GM12864 (cell line): ENCODE measurements at regions not wholly inside any gene's neighbourhood (a gene's known extent, or its start where the extent isn't known, plus 50 kb on each side); places are given as distances from the start of the nearest gene placed in this dataset.

ENCODE experiments used
- DNase-seq: peaks from one replicate; pipeline ENCODE4 v3.0.0-alpha.2; 2011; ENCODE audit warnings: low read depth
- H3K4me3 ChIP-seq: 2 replicates; pipeline ENCODE4 v1.5.1; 2011; ENCODE audit warnings: mild to moderate bottlenecking, low read depth, low read length, control low read depth
- TF ChIP-seq, protein P1 (sequence below): IDR thresholded peaks from 2 replicates; pipeline ENCODE4 v1.5.1; 2011; ENCODE audit warnings: low read depth, mild to moderate bottlenecking, moderate library complexity, low read length, control low read depth, inconsistent platforms; ENCODE audit errors: missing control alignments

DNA sequence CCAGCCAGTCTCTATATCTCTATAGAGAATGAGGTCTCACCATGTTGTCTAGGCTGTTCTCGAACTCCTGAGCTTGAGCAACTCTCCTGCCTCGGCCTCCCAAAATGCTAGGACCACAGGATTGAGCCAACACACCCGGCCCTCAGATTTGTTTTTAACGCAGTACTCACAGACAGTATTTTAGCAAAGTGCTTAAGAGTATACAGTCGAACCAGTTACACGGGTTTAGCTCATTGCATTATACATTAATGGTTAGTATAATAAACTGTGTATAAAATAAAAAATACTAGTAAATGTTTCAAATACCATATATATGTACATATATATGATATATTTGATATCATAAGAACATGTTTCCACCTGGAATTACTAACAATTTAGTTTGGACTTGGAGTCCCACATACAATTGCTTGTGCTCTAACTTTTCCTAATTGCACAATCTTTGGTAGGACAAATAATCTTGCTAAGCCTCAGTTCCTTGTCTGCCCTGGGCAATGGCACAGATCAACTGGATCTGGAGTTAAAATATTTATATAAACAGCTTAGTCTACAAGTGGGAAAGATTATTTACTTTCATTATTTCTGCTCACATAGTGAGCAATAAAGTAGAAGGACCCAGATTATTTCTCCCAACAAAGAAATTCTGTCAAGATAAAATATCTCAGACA is 508.9 kb upstream of the LRATD1 start:
- H3K4me3 ChIP-seq: no peak overlapping the region
- no peak for DNase-seq

DNA sequence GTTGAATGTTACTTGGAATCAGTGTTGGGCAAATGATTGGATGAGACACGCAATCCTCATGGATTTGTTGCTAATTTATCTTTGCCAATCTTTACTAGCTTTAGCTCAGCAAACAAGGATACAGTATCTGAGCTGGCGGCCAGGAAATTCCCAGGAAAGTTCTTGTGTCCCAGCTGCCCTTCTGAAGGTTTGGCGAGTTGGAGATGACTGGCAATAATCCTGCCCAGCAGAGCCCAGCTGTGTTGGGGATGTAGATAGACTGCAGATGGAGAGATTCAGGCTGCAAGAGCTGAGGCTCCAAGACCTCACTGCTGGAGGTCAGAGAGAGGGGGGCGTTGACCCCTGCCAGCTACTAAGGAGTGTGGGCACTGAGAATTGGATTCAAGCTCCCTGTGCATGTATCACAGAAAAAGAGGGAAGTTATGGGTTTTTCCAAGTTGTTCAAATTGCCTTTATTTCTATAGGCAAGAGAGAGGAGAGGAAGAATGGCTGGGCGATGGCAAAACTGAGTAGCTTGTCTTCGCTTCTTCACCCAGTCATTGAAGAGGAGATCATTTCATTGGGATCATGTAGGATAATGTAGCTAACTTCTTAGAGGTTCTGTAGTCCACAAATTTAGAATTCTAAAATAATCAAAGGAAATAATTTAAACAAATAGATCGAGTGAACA is 506.8 kb upstream of the LRATD1 start:
- no peak for DNase-seq
- TF ChIP-seq, protein P1, sequence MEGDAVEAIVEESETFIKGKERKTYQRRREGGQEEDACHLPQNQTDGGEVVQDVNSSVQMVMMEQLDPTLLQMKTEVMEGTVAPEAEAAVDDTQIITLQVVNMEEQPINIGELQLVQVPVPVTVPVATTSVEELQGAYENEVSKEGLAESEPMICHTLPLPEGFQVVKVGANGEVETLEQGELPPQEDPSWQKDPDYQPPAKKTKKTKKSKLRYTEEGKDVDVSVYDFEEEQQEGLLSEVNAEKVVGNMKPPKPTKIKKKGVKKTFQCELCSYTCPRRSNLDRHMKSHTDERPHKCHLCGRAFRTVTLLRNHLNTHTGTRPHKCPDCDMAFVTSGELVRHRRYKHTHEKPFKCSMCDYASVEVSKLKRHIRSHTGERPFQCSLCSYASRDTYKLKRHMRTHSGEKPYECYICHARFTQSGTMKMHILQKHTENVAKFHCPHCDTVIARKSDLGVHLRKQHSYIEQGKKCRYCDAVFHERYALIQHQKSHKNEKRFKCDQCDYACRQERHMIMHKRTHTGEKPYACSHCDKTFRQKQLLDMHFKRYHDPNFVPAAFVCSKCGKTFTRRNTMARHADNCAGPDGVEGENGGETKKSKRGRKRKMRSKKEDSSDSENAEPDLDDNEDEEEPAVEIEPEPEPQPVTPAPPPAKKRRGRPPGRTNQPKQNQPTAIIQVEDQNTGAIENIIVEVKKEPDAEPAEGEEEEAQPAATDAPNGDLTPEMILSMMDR: no peak
- no peak overlapping the region for H3K4me3 ChIP-seq

More for the DNA sequence above, 508.9 kb upstream of the LRATD1 start:
- TF ChIP-seq, protein P1: no peak

DNA sequence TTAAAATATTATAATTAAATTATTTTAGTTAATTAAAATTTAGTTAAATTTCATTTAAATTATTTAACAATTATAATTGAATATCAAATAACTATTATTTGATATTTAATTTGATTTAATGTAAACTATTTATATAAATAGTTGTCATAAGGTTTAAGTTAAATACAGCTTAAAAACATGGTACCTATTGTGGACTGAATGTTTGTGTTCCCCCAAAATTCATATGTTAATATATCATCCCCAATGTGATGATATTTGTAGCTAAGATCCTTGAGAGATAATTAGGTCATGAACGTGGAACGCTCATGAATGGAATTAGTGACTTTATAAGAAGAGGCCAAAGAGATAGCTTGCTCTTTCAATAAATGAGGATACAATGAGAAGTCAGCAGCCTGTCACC is 505.7 kb upstream of the LRATD1 start:
- DNase-seq: no peak
- no peak overlapping the region for H3K4me3 ChIP-seq
- TF ChIP-seq, protein P1: no peak

DNA sequence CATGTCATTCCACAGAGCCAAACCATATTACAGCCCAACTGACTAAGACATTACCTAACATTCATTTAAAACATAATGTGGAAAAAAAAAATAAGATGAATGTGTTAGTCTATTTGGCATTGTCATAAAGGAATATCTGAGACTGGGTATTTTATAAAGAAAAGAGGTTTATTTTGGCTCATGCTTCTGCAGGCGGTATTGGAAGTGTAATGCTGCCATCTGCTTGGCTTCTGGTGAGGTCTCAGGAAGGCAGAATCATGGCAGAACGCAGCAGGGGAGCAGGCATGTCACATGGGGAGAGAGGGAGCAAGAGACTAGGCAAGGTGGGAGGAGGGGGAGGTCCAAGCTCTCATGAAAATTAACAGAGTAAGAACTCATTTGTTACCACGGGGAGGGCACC is 504.8 kb upstream of the LRATD1 start:
- H3K4me3 ChIP-seq: no peak overlapping the region
- no peak for DNase-seq
- TF ChIP-seq, protein P1: no peak

DNA sequence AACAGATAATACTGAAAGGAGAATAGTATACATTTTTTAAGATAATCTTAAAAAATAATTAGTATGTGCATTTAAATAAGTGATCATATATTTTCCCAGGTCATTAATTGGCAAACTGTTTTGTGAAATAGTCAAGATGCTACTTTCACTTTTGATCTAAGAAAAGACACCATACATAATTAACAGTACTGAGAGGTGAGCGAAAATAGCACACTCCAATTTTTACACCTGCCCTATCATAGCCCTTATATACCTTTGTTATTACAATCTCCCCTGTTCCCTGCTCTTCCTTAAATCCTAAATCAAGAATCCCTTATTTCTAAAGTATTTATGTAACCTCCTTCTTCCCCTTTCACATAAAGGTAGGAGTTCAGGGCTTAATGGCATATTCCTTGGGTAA is 500.1 kb upstream of the LRATD1 start:
- no peak for DNase-seq
- no peak overlapping the region for H3K4me3 ChIP-seq
- TF ChIP-seq, protein P1: no peak

DNA sequence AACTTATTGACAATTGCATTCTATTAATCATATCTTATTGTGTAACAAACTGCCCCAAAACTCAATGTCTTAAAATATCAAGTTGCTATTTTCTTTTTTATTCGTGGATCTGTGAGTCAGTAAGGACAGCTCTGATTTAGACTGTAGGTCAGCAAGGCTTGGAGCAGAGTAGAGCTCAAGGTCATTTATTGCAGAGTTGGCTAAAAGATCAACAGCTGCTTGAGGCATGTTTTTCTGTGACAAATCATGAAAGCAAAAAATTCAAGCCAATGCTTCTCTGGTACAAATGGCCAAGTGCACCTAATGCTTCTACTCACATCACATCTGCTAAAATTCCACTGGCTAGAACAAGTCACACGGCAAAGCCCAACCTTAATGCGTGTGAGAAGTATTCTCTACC is 497.7 kb upstream of the LRATD1 start:
- H3K4me3 ChIP-seq: no peak overlapping the region
- TF ChIP-seq, protein P1: no peak
- no peak for DNase-seq

DNA sequence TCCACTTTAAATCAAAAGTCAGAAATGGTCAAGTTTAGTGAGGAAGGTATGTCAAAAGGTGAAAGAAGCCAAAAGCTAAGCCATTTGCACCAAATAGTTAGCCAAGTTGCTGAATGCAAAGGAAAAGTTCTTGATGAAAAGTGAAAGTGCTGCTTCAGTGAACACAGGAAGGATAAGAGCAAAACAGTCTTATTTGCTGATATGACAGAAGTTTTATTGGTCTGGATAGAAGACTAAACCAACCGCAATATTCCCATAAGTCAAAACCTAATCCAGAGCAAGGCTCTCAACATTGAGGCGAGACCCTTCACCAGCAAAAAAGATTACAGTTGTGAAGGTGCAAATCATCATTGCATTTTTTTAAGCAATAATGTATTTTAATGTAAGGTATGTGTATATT is 496.5 kb upstream of the LRATD1 start:
- no peak for DNase-seq
- TF ChIP-seq, protein P1: no peak
- H3K4me3 ChIP-seq: no peak overlapping the region
